ENCODE measurements at regions not wholly inside any gene's neighbourhood (a gene's known extent, or its start where the extent isn't known, plus 50 kb on each side); places are given as distances from the start of the nearest gene placed in this dataset.
"Not testable (repeated sequence)": the region's sequence is repeated elsewhere in the genome, so short reads cannot be mapped to it uniquely, and the experiment has no call there.

- DNase-seq, result no peak
Measured at GRCh38 chr4:153079857-153080391, 124.3 kb upstream of the TRIM2 start.

- no peak for DNase-seq
Measured at GRCh38 chr4:153081006-153081580, 123.2 kb upstream of the TRIM2 start.

GRCh38 chr4:153081693-153082092 is 122.5 kb upstream of the TRIM2 start:
- DNase-seq, result no peak

GRCh38 chr4:153082322-153083301 is 121.6 kb upstream of the TRIM2 start:
- DNase-seq, result no peak

GRCh38 chr4:153083447-153083947 is 120.7 kb upstream of the TRIM2 start:
- DNase-seq, result peak; percentile 79

GRCh38 chr4:153084224-153084979 is 119.8 kb upstream of the TRIM2 start:
- no peak for DNase-seq

GRCh38 chr4:153084980-153085630 is 119.1 kb upstream of the TRIM2 start:
- peak; percentile 41 for DNase-seq

- DNase-seq, result no peak
Measured at GRCh38 chr4:153087671-153088194, 116.5 kb upstream of the TRIM2 start.

GRCh38 chr4:153089742-153090141 is 114.5 kb upstream of the TRIM2 start:
- DNase-seq, result no peak

GRCh38 chr4:153090181-153090580 is 114.1 kb upstream of the TRIM2 start:
- no peak for DNase-seq

- no peak for DNase-seq
Measured at GRCh38 chr4:153090670-153091385, 113.4 kb upstream of the TRIM2 start.

- DNase-seq, result no peak
Measured at GRCh38 chr4:153093396-153093795, 110.8 kb upstream of the TRIM2 start.

GRCh38 chr4:153093802-153094201 is 110.4 kb upstream of the TRIM2 start:
- DNase-seq, result no peak

- DNase-seq, result no peak
Measured at GRCh38 chr4:153094435-153094834, 109.8 kb upstream of the TRIM2 start.

GRCh38 chr4:153095448-153096204 is 108.6 kb upstream of the TRIM2 start:
- DNase-seq, result no peak

- no peak for DNase-seq
Measured at GRCh38 chr4:153096344-153096743, 107.9 kb upstream of the TRIM2 start.

GRCh38 chr4:153098427-153098826 is 105.8 kb upstream of the TRIM2 start:
- no peak for DNase-seq

GRCh38 chr4:153099391-153100140 is 104.7 kb upstream of the TRIM2 start:
- DNase-seq, result no peak

- not testable (repeated sequence) for DNase-seq
Measured at GRCh38 chr4:153106736-153107135, 97.5 kb upstream of the TRIM2 start.

GRCh38 chr4:153107246-153107645 is 97.0 kb upstream of the TRIM2 start:
- DNase-seq, result no peak

All from NCI-H1694 (cell line).